GM06990 (cell line): ENCODE measurements at regions not wholly inside any gene's neighbourhood (a gene's known extent, or its start where the extent isn't known, plus 50 kb on each side); places are given as distances from the start of the nearest gene placed in this dataset.

Source experiments
- DNase-seq: peaks from one replicate; pipeline ENCODE4 v3.0.0-alpha.2; 2011; ENCODE audit not compliant: insufficient read length; ENCODE audit errors: extremely low read depth
- H3K27me3 ChIP-seq: replicated peaks from 2 replicates; pipeline ENCODE4 v1.6.0; 2011; ENCODE audit warnings: low read length; ENCODE audit not compliant: control insufficient read depth, insufficient read depth
- H3K36me3 ChIP-seq: 2 replicates; pipeline ENCODE4 v1.5.1; 2011; ENCODE audit warnings: low read length; ENCODE audit not compliant: control insufficient read depth, insufficient read depth
- H3K4me3 ChIP-seq: replicated peaks from 2 replicates; pipeline ENCODE4 v1.5.1; 2011; ENCODE audit warnings: low read depth, mild to moderate bottlenecking, control low read depth, low read length
- CTCF ChIP-seq: IDR thresholded peaks from 2 replicates; pipeline ENCODE4 v1.5.1; 2011; ENCODE audit warnings: low read length, control low read depth, mild to moderate bottlenecking, inconsistent platforms; ENCODE audit not compliant: insufficient read depth, poor library complexity, severe bottlenecking

- TF ChIP-seq CTCF = no peak
- DNase-seq = no peak
- Histone ChIP-seq H3K4me3 (no peak overlapping the region), H3K36me3 (no peaks in the 10 kb centered on the region), H3K27me3 (no peaks in the 10 kb centered on the region)
These were observed 981.6 kb upstream of the FAT3 start for GRCh38 chr11:91243051-91243450.

DNA sequence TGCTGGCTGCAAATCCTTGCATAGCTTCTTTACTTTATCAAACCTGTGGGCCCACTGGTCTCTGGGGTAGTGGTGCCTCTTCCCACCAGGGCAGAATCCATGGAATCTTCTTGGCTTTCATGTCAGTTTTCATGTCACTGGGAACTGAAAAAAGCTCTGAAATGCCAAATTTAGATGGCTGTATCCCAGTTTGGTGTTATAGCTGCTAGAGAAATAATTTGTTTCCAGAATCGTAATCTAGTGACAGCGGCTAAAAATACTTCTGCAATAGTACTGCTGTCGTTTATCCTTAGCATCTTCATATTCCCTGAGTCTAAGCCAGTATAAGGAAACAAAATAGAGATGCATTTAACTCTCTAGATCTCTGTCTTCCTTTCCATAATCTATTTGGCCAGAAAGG lies 983.4 kb upstream of the FAT3 start:
- DNase-seq = no peak
- TF ChIP-seq CTCF = no peak
- H3K27me3 ChIP-seq = no peaks in the 10 kb centered on the region
- H3K36me3 ChIP-seq = no peaks in the 10 kb centered on the region
- H3K4me3 ChIP-seq = no peak overlapping the region

- DNase-seq = no peak
- no peak overlapping the region for H3K4me3 ChIP-seq
- no peak for TF ChIP-seq CTCF
- H3K27me3 ChIP-seq = no peaks in the 10 kb centered on the region
- H3K36me3 ChIP-seq = no peaks in the 10 kb centered on the region
These were observed 985.3 kb upstream of the FAT3 start for GRCh38 chr11:91239359-91239758.

DNA sequence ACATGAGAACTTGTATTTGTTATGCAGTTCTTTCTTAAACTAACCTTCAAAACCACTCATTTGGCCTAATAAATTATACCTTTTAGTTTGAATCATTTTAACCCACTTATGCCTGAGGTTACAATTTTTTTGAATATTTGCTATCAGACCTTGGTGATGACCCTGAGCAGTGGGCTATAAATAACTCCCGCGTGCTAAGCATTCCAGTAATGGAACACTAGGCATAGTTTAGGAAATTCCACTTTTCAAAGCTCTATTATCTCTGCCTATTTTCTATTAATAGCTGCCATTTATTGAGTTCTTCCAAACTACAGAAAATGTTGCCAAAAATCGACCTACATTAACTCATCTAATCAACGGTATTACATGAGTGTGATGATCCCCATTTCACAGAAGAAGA lies 993.4 kb upstream of the FAT3 start:
- no peak overlapping the region for H3K4me3 ChIP-seq
- no peaks in the 10 kb centered on the region for H3K36me3 ChIP-seq
- no peaks in the 10 kb centered on the region for H3K27me3 ChIP-seq
- no peak for TF ChIP-seq CTCF
- no peak for DNase-seq

DNA sequence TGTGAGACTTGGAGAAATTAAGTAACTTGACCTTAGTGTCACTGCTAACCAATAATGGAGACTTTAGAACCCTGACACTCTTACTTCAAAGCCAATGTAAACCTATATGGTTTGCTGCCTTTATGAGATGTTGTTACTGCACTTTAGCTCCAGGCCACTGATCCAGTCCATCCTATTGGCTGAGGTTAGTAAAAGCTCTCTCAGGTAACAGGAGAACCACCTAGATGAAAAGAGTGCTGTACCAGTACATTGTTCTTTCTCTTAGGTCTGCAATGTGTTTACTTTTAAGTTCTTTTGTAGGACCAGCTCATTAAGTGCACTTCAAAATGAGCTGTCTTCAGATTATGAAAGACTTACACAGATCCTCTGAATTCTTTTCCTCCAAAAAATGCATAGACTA lies 994.0 kb upstream of the FAT3 start:
- DNase-seq = no peak
- Histone ChIP-seq H3K36me3 (no peaks in the 10 kb centered on the region), H3K4me3 (no peak overlapping the region), H3K27me3 (no peaks in the 10 kb centered on the region)
- no peak for TF ChIP-seq CTCF

DNA sequence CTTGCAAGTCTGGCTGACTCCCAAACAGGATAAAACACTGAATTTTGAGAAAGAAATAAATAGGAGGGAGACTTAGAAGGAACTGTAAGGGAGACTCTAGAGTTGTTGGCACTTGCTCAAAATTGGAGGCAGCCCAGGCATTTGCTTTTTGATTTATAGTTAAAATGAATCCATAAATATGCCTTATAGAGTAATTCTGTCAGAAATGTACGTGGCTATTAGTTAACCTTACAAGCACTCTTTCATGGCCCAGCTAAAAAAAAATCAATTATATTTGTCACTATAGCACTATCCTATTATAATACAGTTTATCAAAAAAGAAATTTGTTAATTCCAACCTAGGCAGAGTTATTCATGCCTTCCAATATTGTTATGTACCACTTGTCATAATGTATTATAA lies 1000.0 kb upstream of the CHORDC1 start:
- no peaks in the 10 kb centered on the region for H3K36me3 ChIP-seq
- DNase-seq = no peak
- no peaks in the 10 kb centered on the region for H3K27me3 ChIP-seq
- no peak for TF ChIP-seq CTCF
- H3K4me3 ChIP-seq = no peak overlapping the region
